GM21786 (cell line): ENCODE measurements at regions not wholly inside any gene's neighbourhood (a gene's known extent, or its start where the extent isn't known, plus 50 kb on each side); places are given as distances from the start of the nearest gene placed in this dataset.

Experiments
- ATAC-seq: cut with Tn5 transposase; IDR thresholded peaks from one replicate; pipeline ENCODE4 v1.9.1; 2021; ENCODE audit not compliant: unreplicated experiment

DNA sequence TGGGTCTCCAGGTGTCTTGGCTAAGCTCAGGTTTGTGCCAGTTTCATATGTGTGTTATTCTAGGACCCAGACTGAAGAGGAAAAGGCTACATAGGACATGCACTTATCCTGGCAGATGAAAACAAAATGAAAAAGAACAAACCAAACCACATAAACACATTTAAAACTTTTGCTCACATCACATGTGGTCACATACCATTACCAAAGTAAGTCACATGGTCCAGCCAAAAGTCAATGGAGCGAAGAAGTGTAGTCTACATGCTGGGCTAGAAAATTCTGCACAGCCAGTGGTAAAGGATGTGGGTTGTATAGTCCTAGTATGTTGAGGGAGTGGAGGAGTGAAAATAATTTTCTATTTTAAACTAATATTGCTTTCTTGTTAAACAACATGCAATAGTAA, 437.5 kb downstream of the BTBD3 start:
- no peak for ATAC-seq

DNA sequence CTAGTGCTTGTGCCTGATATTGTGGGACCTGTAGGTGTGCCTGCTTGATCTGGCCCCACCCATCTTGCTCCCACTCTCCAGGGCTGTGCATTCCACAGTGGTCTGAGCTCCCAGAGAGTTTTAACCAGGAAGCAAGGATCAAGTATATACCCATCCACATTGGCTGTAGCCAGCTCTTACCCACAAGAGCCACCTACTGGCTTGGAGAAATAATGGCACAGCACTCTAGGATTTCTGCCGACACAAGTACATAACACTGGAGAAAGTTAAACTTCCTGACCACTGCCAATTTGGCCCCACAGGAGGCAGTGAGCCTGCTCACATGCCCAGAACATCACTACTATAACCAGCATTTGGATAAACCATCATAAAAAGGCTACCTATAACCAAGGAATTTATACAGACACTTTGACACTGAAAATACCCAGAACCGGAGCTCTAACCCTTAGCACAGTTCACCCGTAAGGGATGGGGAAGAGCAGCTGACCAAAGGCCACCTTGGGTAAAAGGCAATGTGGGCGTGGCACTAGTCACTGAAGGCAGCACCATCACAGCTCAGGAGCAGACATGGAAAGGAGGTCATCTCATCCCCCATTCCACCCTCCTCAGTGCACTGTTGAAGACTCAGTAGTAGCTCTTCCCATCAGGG, 440.4 kb downstream of the BTBD3 start:
- no peak for ATAC-seq

DNA sequence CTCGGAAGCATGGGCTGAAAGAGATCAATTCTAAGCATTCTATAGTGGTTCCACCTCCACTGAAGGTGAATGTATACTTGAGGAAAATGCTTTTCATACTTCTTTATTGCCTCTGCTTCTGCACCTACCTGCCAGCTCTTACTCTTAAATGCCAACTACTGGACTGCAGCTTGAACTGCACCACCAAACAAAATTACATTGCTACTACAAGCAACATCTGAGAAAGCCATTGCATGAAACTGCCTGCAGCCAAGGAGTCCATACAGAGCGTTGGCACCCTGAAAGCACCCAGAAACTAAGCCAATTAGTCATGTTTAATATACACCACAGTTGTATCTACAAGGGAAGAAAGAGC, 440.9 kb downstream of the BTBD3 start:
- ATAC-seq = no peak

GRCh38 chr20:12371990-12372389, 454.3 kb downstream of the BTBD3 start:
- ATAC-seq = no peak

DNA sequence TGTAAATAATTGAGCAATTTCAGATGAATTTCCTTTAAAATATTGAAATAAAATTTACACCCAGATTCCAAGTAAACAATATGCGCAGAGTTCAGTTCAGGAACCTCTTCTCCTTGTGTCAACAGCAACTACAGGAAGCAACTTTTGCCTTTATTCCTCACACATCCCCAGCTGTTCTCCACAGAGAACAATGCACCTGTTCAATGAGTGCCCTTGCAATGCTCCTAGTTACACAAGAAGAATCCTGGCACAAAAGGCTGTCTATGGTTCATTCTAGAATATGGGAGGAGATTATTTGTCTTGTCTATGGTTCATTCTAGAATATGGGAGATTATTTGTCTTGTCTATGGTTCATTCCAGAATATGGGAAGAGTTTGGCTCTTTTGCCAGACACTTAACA, 454.9 kb downstream of the BTBD3 start:
- ATAC-seq = no peak

- ATAC-seq = no peak
Observed at GRCh38 chr20:12375967-12376366, 458.3 kb downstream of the BTBD3 start.

DNA sequence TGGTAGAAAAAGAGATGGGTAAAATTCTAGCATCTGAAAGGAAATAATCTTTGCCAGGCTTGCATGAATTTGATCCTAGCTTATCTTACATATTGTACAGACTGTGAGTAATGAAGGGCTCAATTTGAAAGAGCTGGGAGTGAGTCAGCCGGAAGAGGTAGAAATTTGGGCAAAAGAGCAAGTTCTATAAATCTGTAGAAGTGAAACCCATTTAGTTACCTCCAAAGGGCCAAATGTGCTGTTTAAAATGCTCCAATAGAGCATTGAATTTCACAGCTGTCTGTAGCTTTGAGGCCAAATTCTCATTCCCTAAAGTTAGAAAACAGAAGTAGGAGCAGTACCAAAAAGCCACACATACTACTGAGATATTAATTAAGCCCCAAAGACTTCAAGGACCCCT, 466.1 kb downstream of the BTBD3 start:
- no peak for ATAC-seq

GRCh38 chr20:12386821-12387220, 469.1 kb downstream of the BTBD3 start:
- ATAC-seq = no peak

GRCh38 chr20:12391099-12391498, 473.4 kb downstream of the BTBD3 start:
- ATAC-seq = no peak

GRCh38 chr20:12394786-12395185, 477.1 kb downstream of the BTBD3 start:
- no peak for ATAC-seq

- ATAC-seq = no peak
Observed at GRCh38 chr20:12395353-12395752, 477.7 kb downstream of the BTBD3 start.

DNA sequence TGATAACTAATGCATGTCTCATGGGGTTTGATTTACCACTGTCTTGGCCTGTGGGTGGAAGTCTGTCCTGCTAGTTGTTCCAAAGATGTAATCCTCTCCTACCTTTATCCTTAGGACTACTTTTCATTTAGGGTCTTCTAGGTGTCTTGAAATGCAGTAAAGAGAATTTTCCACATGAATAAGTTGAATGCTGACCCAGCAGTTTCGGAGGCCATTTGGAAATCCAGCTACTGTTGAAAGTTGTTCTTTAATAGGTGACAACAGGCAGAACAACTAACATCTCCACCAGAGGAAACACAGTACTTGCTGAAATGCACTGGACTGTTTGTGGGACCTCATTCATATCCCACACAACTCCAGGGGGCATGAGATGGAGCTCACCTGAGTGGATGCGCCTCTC, 478.1 kb downstream of the BTBD3 start:
- no peak for ATAC-seq

DNA sequence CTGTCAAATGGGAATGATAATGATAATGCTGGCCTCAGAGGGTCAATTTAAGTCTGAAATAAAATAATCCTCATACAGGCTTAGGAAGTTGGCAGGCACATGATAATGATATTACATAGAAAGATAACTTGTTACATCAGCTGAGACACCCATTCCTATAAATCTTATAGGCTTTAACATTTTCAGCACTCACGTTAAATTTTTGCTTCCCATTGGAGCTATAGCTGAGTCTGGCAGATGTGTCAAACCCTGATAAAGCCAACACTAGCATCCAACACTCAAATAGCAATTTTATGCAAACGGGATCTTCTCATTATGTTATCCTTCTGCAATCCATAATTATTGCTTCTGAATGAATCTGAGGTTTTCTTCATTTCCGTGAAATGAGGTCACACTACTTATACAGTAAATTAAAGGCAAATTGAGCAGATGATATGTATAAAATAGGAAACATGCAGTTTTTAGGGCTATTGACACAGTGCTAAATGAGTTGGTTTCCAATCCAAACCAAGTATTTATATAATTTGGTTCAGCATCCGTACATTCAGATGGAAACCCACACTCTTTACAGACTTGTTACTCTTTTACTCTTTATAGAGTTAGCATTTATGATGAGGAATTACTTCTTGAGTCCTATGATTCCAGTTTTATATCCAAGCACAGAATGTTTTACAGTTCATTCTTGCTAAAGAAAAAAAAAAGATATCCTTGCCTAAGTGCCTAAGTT, 481.6 kb downstream of the BTBD3 start:
- ATAC-seq = no peak

DNA sequence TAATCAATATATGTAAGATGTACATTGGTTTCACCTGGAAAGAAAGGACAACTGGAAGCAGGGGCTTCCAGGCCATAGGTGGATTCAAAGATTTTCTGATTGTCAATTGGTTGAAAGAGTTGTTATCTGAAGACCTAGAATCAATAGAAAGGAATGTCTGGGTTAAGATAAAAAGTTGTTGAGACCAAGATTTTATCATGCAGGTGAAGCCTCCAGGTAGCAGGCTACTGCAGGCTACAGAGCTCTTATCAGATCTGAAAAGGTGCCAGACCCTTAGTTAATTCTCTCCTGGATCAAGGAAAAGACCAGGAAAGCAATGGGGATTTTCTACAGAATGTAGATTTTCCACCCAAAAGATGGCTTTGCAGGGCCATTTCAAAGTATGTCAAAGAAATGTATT, 487.2 kb downstream of the BTBD3 start:
- no peak for ATAC-seq

DNA sequence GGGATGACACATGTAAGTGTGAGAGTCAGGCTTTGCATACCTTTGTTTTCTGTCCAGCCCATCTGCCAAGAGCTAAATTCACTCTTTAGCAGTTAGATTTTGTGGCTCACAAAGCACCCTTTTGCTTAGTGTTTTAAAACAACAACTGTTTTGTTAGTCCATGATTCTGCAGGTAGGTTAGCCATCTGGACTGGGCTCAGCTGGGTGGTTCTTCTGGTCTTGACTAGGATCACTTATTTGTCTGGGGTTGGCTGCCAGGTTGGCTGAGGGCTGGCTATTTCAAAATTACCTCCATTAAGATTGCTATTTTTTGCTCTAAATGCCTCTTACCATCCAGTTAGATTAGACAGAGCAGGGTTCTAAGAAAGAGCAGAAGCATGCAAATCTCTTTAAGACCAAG, 489.3 kb downstream of the BTBD3 start:
- ATAC-seq = no peak

DNA sequence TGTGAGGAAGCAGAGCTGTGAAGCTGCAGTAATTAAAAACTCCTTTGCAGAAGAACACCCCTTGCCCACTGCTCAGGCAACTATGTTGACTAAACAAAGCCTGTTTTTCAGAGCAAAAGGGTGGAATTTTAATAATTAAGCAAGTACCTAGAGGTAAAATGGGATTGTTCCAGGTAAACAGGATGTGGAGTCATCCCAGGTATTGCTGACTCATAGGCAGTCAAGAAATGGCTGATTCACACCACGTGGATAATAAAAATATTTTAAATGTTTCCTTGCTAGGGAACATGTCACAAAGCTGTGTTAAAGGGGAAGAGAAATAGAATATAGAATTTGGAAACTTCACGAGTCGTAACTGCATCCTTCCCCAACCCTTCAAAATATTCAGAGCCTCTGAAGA, 491.8 kb downstream of the BTBD3 start:
- no peak for ATAC-seq

DNA sequence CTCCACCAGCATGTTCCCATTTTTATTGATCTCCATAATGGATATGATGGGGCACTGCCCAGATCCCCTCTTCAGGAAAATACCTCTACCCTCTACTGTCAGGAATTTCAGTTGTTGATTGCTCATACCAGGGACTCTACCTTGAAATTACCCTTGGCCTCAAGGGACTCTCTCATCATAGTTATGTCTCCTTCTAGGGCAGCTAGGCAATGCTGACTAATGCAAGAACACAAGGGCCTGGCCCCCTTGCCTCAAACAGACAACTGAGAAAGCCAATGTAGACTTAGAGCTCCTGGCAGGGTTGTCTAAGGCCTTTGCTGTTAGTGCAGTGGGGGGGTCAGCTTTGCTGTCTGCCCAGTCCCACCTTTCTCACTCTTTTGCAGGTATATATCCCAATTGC, 493.1 kb downstream of the BTBD3 start:
- ATAC-seq = no peak

GRCh38 chr20:12411246-12411940, 493.7 kb downstream of the BTBD3 start:
- no peak for ATAC-seq

DNA sequence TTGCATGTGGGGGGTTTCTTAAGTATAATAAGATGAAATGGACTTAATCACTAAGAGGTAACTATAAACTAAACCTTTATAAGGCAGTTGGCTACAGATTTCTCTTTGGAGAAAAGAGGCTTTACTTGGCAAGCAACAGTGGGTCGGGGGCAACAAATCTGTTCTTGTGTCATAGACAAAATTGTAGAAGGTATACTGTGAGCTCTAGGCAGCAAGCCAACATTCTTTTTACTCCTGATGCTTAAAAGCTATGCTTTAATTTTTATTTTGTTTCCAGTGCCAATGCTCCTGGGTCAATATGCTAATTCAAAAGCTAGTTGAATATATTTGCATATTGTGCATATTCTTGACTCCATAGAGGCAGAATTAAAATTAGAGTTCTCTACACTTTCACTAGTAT, 495.4 kb downstream of the BTBD3 start:
- no peak for ATAC-seq

DNA sequence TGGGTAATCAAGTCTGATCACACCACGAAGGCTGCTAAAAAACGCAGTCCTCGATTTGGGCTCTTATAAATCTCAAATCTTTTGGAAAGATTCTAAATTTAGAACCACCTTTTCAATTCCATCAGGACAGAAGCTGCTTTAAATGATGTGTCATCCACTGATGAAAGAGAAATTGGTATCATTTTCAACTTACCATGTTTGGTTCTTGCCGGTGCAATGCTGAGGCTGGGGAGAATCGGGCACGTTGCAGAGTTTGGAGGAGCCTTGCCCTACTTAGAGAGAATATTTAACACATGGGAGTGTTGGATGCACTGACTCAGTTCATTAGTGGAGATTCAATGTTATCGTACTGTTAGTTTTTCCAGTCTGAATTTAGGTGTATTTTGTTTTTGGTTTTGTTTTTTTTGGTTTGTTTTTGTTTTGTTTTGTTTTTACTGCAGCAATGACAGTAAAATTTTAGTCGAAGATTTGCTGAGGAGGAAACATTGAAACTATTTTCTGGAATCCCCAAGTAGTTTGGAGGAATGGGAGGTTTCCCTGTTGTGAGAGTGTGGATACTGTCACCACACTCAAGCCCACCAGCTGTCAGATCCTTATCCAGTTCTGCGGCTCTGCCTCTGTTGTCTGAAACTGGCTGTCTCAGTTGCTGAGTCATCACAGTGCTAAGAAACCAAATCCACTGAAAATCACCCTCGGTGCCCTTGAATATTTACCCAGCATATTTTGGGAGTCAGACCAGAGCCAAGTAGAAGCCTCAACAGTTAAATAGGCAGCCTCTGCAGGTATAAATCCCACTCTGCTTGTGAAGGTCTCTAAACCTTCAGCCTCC, 497.0 kb downstream of the BTBD3 start:
- no peak for ATAC-seq

DNA sequence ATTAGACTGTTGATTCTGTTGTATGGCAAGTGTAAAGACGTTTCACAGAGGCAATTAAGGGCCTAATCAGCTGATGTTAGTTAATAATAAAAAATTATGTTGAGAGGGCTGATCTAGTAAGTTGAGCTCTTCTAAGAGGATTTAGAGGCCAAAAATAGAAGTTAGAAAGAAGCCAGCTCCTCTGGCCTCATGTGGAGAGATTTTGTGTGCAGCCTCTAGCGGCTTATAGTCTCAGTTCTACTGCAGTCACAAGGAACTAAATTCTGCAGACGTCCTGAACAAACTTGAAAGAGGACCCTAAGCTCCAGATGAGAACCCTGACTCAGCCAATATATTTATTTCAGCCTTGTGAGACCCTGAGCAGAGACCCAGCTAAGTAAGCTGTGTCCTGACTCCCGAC, 498.6 kb downstream of the BTBD3 start:
- no peak for ATAC-seq

DNA sequence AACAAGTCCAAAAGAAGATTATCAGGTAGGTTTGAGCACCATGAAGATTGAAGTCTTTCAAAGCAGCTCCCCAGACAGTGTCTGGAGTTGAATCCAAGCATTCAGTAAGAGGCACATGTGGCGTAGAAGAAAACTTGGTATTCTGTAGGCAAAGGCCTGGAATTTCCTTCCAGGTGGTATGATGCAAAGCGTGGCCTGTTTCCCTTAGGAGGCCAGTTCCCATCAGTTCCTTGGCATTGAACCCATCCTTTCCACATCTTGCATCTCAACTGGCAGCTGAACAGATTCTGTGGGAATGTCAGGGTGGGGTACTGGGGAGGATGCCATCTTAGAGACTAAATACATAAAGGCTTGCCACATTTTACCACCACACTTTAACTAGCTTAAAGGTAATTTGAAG, 516.0 kb downstream of the BTBD3 start:
- no peak for ATAC-seq
